Right lobe of liver (tissue), 4 donors: ENCODE measurements at regions not wholly inside any gene's neighbourhood (a gene's known extent, or its start where the extent isn't known, plus 50 kb on each side); places are given as distances from the start of the nearest gene placed in this dataset.

Experiments
- POLR2A ChIP-seq: fragments of 450-650 bp; IDR thresholded peaks from one replicate; pipeline ENCODE4 v1.6.1; 2017; ENCODE audit warnings: antibody characterized with exemption, mild to moderate bottlenecking
- TF ChIP-seq, protein P1 (sequence below), 4 donors: fragments of 200-600 bp in 3 of 4; fragments of 450-650 bp in 1 of 4; IDR thresholded peaks; one replicate each; pipeline versions ENCODE4 v1.5.1 to v1.8.0; 2016 to 2022; ENCODE audit warnings: antibody characterized with exemption in 4 of 4, mild to moderate bottlenecking in 2 of 4
- donor health status: DM: no; HTN: no; CAD: no.
- donor health status: DM: no; HTN: no; CAD: no.
- donor health status: DM: no; HTN: yes; CAD: no.

DNA sequence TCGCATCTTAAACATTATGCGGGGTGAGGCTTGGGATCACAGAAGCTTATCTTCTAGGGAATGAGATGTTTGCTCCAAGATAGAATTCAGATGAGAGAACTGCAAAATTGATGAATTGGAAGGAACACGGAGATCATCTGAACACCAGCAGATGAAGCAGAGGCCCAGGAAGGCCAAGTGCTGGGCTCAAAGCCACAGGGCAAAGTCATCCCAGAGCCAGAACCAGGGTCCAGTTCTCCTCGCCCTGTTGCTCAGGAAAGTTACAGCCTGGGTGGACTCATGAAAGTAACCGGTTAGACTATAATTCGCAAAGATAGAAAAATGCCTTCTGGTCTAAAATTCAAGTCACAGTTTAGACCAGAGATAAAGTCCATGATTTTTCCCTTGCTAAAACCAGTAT, 456.1 kb upstream of the ID2 start:
- no peak for TF ChIP-seq POLR2A
- TF ChIP-seq, protein P1, sequence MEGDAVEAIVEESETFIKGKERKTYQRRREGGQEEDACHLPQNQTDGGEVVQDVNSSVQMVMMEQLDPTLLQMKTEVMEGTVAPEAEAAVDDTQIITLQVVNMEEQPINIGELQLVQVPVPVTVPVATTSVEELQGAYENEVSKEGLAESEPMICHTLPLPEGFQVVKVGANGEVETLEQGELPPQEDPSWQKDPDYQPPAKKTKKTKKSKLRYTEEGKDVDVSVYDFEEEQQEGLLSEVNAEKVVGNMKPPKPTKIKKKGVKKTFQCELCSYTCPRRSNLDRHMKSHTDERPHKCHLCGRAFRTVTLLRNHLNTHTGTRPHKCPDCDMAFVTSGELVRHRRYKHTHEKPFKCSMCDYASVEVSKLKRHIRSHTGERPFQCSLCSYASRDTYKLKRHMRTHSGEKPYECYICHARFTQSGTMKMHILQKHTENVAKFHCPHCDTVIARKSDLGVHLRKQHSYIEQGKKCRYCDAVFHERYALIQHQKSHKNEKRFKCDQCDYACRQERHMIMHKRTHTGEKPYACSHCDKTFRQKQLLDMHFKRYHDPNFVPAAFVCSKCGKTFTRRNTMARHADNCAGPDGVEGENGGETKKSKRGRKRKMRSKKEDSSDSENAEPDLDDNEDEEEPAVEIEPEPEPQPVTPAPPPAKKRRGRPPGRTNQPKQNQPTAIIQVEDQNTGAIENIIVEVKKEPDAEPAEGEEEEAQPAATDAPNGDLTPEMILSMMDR (IDR thresholded peaks at IDR 0.05), result no peak
